Urinary bladder (tissue), 3 donors: ENCODE measurements at regions not wholly inside any gene's neighbourhood (a gene's known extent, or its start where the extent isn't known, plus 50 kb on each side); places are given as distances from the start of the nearest gene placed in this dataset.

Experiments
- DNase-seq: peaks from one replicate; pipeline ENCODE4 v3.0.0-alpha.2; 2015; ENCODE audit errors: extremely low spot score
- H3K27ac ChIP-seq: one replicate; pipeline ENCODE4 v1.5.1; 2013; ENCODE audit warnings: low read depth, mild to moderate bottlenecking, moderate library complexity
- H3K36me3 ChIP-seq: one replicate; pipeline ENCODE4 v1.6.1; 2013; ENCODE audit warnings: mild to moderate bottlenecking, moderate library complexity; ENCODE audit not compliant: insufficient read depth
- H3K4me1 ChIP-seq: one replicate; pipeline ENCODE4 v1.6.1; 2013; ENCODE audit warnings: mild to moderate bottlenecking, moderate library complexity; ENCODE audit not compliant: insufficient read depth
- H3K4me3 ChIP-seq: one replicate; pipeline ENCODE4 v1.5.1; 2013; ENCODE audit warnings: low read depth, low read length
- WGBS: extraction: QIAGEN DNeasy Blood & Tissue Kit; methylation state at CpG from one replicate; pipeline ENCODE4 v1.1.7; 2013; 5-methylcytosine and 5-hydroxymethylcytosine counted together
- donor health status: healthy with polysubstance abuse.
- donor health status: healthy.

DNA sequence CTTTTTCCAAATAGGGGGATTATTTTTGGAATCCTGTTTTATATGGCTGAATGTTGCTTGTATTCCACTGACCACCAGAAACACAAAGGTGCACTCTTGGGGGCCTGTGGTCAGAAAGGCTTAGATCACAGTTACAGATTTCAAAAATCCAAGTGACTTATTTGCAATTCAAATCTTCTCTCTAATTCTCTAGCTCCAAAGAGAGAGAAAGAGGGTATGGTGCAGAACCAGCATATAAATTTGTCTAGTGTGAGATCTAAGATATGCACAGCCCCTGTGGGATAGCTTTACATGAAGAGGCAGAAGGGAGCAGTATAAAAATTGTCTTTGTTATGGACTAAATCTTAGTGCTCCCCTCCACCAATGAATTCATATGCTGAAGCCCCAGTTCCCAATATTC lies 1121.7 kb upstream of the CELF2 start:
- DNase-seq, result no peak
- Histone ChIP-seq H3K4me1 (no peaks in the 10 kb centered on the region), H3K36me3 (no peaks in the 10 kb centered on the region), H3K4me3 (no peak overlapping the region), H3K27ac (no peak overlapping the region)

GRCh38 chr10:9898633-9899395 lies 1118.9 kb upstream of the CELF2 start:
- no peak for DNase-seq
- no peak overlapping the region for H3K27ac ChIP-seq

GRCh38 chr10:9900751-9901150 lies 1116.9 kb upstream of the CELF2 start:
- no peak overlapping the region for H3K4me3 ChIP-seq
- DNase-seq, result peak; percentile 8
- no peaks in the 10 kb centered on the region for H3K4me1 ChIP-seq
- no peaks in the 10 kb centered on the region for H3K36me3 ChIP-seq
- H3K27ac ChIP-seq, result no peak overlapping the region

More at GRCh38 chr10:9898633-9899395, 1118.9 kb upstream of the CELF2 start:
- H3K4me1 ChIP-seq, result no peaks in the 10 kb centered on the region
- 83% methylated on average over 6 of the region's 6 CpGs for WGBS
- no peaks in the 10 kb centered on the region for H3K36me3 ChIP-seq
- H3K4me3 ChIP-seq, result no peak overlapping the region

DNA sequence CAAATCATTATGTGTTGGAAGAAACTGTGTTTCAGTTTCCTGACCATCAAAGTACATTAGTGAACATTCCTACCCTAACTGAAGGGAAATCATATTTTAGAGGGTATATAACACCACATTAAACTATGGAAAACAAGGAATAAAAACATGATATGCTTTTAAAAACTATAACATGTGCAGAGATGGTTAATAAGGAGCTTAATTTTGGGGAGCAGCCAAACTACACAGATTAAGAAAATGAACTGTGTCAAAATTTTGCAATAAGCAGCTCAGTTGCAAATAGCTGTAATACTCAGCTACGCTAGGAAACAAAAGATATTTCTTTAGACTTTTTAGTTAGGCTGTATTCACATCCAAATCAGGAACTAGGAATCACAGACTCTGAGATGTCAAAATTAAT lies 1115.7 kb upstream of the CELF2 start:
- H3K4me1 ChIP-seq, result no peaks in the 10 kb centered on the region
- H3K27ac ChIP-seq, result no peak overlapping the region
- H3K4me3 ChIP-seq, result no peak overlapping the region
- DNase-seq, result no peak
- no peaks in the 10 kb centered on the region for H3K36me3 ChIP-seq
- WGBS, result 27% methylated on average over 1 of the region's 1 CpG

- no peaks in the 10 kb centered on the region for H3K36me3 ChIP-seq
- no peak overlapping the region for H3K27ac ChIP-seq
- WGBS, result 35% methylated on average over 1 of the region's 1 CpG
- no peaks in the 10 kb centered on the region for H3K4me1 ChIP-seq
- no peak for DNase-seq
- no peak overlapping the region for H3K4me3 ChIP-seq
Observed at GRCh38 chr10:9910446-9910845, 1107.2 kb upstream of the CELF2 start.

DNA sequence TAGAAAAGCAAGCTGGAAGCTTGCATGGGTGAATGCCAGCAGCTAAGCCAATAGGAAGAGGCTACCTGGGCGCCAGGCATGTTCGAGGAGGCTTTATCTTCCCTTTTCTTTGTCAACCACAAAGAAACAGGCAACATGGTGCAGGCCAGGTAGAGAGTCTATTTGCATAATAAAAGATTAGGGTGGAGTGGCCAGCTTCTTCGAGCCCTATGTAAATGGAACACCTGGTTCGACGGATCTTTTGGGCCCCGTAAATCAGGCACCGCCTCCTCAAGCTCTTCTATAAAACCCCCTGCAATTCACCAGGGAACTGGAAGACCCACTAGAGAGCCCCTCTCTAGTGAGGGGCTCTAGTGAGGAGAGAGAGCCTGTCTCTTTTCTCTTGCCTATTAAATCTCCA lies 1106.2 kb upstream of the CELF2 start:
- Histone ChIP-seq H3K27ac (no peak overlapping the region), H3K4me3 (no peak overlapping the region), H3K4me1 (no peaks in the 10 kb centered on the region), H3K36me3 (no peaks in the 10 kb centered on the region)
- 86% methylated on average over 7 of the region's 7 CpGs for WGBS
- no peak for DNase-seq

GRCh38 chr10:9913876-9914514 lies 1103.7 kb upstream of the CELF2 start:
- no peak for DNase-seq
- H3K27ac ChIP-seq, result no peak overlapping the region
- WGBS, result 61% methylated on average over 5 of the region's 5 CpGs
- no peak overlapping the region for H3K4me3 ChIP-seq
- no peaks in the 10 kb centered on the region for H3K36me3 ChIP-seq
- H3K4me1 ChIP-seq, result no peaks in the 10 kb centered on the region

GRCh38 chr10:9921544-9921943 lies 1096.1 kb upstream of the CELF2 start:
- Histone ChIP-seq H3K4me3 (no peak overlapping the region), H3K27ac (no peak overlapping the region), H3K4me1 (no peaks in the 10 kb centered on the region), H3K36me3 (no peaks in the 10 kb centered on the region)
- WGBS, result 59% methylated on average over 4 of the region's 4 CpGs
- DNase-seq, result no peak

DNA sequence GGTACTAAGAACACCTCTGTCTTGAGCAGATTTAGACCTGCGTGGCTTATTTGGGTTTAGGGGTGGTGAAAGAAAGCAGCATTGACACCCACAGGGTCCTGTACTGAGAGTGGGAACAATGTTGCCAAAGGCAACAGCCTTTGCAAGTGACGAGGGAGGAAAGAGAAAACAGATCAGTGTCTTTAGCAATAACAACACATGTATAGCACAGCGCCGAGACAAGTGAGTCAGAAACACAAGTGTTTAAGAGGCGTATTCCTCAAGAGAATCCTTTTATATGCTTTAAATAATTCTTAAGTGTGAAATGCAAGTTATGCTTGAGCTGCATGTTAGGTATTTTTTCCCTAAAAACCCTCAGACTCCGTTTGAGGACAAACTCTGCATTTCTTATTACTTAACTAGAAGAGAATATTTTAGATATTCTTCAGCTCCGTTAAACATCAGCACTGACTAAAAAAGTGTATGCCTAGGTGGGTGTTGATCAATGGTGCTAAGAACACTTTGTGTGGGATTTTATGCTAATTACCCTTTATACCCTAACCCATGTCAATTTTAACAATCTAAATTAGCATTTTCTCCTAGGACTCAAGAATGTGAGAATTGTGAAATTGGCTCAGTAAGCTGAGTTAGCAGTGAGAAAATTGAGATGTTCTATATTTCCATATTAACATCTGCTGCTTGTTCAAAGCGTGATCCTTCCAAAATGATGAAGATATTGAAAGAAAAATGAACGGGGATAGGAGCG lies 1095.4 kb upstream of the CELF2 start:
- Histone ChIP-seq H3K4me1 (no peaks in the 10 kb centered on the region), H3K36me3 (no peaks in the 10 kb centered on the region), H3K27ac (no peak overlapping the region), H3K4me3 (no peak overlapping the region)
- DNase-seq, result no peak
- 85% methylated on average over 10 of the region's 10 CpGs for WGBS

GRCh38 chr10:9926003-9926402 lies 1091.7 kb upstream of the CELF2 start:
- no peaks in the 10 kb centered on the region for H3K36me3 ChIP-seq
- H3K27ac ChIP-seq, result no peak overlapping the region
- no peaks in the 10 kb centered on the region for H3K4me1 ChIP-seq
- no peak overlapping the region for H3K4me3 ChIP-seq
- no peak for DNase-seq
- WGBS, result 81% methylated on average over 3 of the region's 3 CpGs

DNA sequence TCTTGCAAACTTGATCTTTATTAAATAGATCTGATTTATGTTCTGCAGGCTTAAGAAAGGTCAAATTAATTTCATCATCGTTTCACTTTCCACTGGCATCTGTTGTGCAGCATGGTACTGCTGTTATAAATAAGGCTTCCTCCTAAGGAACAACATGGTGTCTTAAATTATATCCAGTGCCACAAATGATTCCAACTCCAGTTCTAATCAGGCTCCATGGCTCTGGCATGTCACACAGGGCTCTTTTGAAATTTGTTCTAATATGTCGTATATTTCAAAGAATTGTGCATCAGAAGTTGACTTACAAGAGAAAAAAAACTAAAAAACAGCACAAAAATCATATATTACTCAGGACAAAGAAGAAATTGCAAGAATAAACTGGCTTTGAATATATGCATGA lies 1090.8 kb upstream of the CELF2 start:
- WGBS, result 62% methylated on average over 2 of the region's 2 CpGs
- Histone ChIP-seq H3K4me3 (no peak overlapping the region), H3K27ac (peak overlapping the region; percentile 50), H3K4me1 (no peaks in the 10 kb centered on the region), H3K36me3 (no peaks in the 10 kb centered on the region)
- DNase-seq, result no peak

GRCh38 chr10:9939716-9940115 lies 1078.0 kb upstream of the CELF2 start:
- Histone ChIP-seq H3K4me3 (no peak overlapping the region), H3K27ac (no peak overlapping the region), H3K36me3 (no peaks in the 10 kb centered on the region), H3K4me1 (no peaks in the 10 kb centered on the region)
- no peak for DNase-seq
- WGBS, result 94% methylated on average over 2 of the region's 2 CpGs

- DNase-seq, result no peak
- Histone ChIP-seq H3K27ac (no peak overlapping the region), H3K4me3 (no peak overlapping the region), H3K36me3 (no peaks in the 10 kb centered on the region), H3K4me1 (no peaks in the 10 kb centered on the region)
Observed at GRCh38 chr10:9944690-9945089, 1073.0 kb upstream of the CELF2 start.

DNA sequence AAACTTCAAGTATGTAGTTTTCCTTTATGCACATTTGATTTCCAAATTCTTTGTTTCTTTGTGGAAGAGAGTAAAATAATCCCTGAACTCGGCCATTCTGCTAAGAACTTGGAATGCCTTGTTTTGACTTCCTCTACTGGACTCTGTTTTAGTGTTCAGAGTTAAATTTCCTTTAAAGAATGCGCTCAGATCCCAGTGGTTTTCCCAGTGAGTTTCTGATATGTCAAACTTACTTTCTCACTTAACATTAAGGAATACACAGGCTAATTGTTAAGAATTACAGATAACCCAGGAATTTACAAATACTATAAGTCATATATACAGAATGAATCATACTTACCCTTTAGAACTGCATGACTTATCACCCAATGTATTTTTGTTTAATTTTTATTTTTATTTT lies 1067.6 kb upstream of the CELF2 start:
- 79% methylated on average over 2 of the region's 2 CpGs for WGBS
- no peak for DNase-seq
- no peak overlapping the region for H3K4me3 ChIP-seq

More for the DNA sequence above, 1067.6 kb upstream of the CELF2 start:
- Histone ChIP-seq H3K36me3 (no peaks in the 10 kb centered on the region), H3K4me1 (no peaks in the 10 kb centered on the region), H3K27ac (no peak overlapping the region)
